ENCODE measurements at regions not wholly inside any gene's neighbourhood (a gene's known extent, or its start where the extent isn't known, plus 50 kb on each side); places are given as distances from the start of the nearest gene placed in this dataset.
"Not testable (repeated sequence)": the region's sequence is repeated elsewhere in the genome, so short reads cannot be mapped to it uniquely, and the experiment has no call there.

GRCh38 chr5:91840412-91840811, 457.3 kb upstream of the ARRDC3 start:
- no peak for DNase-seq (ENCODE audit: low read depth)

GRCh38 chr5:91839721-91840120, 456.6 kb upstream of the ARRDC3 start:
- DNase-seq (ENCODE audit: low read depth): no peak

GRCh38 chr5:91839233-91839632, 456.1 kb upstream of the ARRDC3 start:
- DNase-seq (ENCODE audit: low read depth): no peak

GRCh38 chr5:91830361-91830953, 447.3 kb upstream of the ARRDC3 start:
- DNase-seq (ENCODE audit: low read depth): no peak

GRCh38 chr5:91825618-91826017, 442.5 kb upstream of the ARRDC3 start:
- DNase-seq (ENCODE audit: low read depth): no peak

- no peak for DNase-seq (ENCODE audit: low read depth)
Measured at GRCh38 chr5:91824406-91824805, 441.3 kb upstream of the ARRDC3 start.

GRCh38 chr5:91820874-91821273, 437.8 kb upstream of the ARRDC3 start:
- DNase-seq (ENCODE audit: low read depth): no peak

GRCh38 chr5:91816681-91817080, 433.6 kb upstream of the ARRDC3 start:
- no peak for DNase-seq (ENCODE audit: low read depth)

GRCh38 chr5:91797576-91797975, 414.5 kb upstream of the ARRDC3 start:
- DNase-seq (ENCODE audit: low read depth): no peak

- DNase-seq (ENCODE audit: low read depth): peak; percentile 21
Measured at GRCh38 chr5:91794856-91795548, 411.9 kb upstream of the ARRDC3 start.

GRCh38 chr5:91794455-91794854, 411.3 kb upstream of the ARRDC3 start:
- DNase-seq (ENCODE audit: low read depth): no peak

GRCh38 chr5:91787718-91788117, 404.6 kb upstream of the ARRDC3 start:
- DNase-seq (ENCODE audit: low read depth): peak; percentile 3

- DNase-seq (ENCODE audit: low read depth): no peak
Measured at GRCh38 chr5:91777671-91778070, 394.6 kb upstream of the ARRDC3 start.

GRCh38 chr5:91776249-91776648, 393.1 kb upstream of the ARRDC3 start:
- no peak for DNase-seq (ENCODE audit: low read depth)

- DNase-seq (ENCODE audit: low read depth): no peak
Measured at GRCh38 chr5:91770400-91770799, 387.3 kb upstream of the ARRDC3 start.

- DNase-seq (ENCODE audit: low read depth): not testable (repeated sequence)
Measured at GRCh38 chr5:91757383-91757782, 374.3 kb upstream of the ARRDC3 start.

GRCh38 chr5:91754990-91755389, 371.9 kb upstream of the ARRDC3 start:
- no peak for DNase-seq (ENCODE audit: low read depth)

- not testable (repeated sequence) for DNase-seq (ENCODE audit: low read depth)
Measured at GRCh38 chr5:91744470-91744869, 361.4 kb upstream of the ARRDC3 start.

- DNase-seq (ENCODE audit: low read depth): no peak
Measured at GRCh38 chr5:91742550-91742949, 359.4 kb upstream of the ARRDC3 start.

- no peak for DNase-seq (ENCODE audit: low read depth)
Measured at GRCh38 chr5:91741764-91742505, 358.8 kb upstream of the ARRDC3 start.

GRCh38 chr5:91730026-91730425, 346.9 kb upstream of the ARRDC3 start:
- DNase-seq (ENCODE audit: low read depth): no peak

- DNase-seq (ENCODE audit: low read depth): no peak
Measured at GRCh38 chr5:91727463-91727862, 344.3 kb upstream of the ARRDC3 start.

GRCh38 chr5:91722736-91723467, 339.8 kb upstream of the ARRDC3 start:
- no peak for DNase-seq (ENCODE audit: low read depth)
